ENCODE measurements at regions not wholly inside any gene's neighbourhood (a gene's known extent, or its start where the extent isn't known, plus 50 kb on each side); places are given as distances from the start of the nearest gene placed in this dataset.
A peak's percentile ranks its signal among the peaks of the same experiment; 100 is the strongest.

DNA sequence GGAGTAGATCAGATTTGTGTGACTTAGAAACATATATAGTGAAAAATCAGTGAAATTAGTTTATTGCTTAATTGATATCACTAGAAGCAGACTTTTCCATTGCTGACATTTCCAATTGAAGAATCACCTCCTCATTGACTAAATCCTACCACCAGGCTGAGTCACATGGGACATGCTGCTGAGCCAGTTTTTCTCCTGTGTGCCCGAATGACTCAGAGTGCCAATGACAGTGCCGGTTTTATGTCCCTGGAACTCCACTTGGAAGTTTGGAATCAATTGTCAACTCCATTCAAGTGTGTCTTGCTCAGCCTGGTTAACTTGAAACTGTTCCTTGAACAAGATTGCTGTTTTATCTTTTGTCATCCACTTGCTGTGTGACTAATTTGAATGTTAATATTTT, 316.1 kb upstream of the PRDM1 start:
- H3K36me3 ChIP-seq (ENCODE audit: control insufficient read depth, insufficient read depth, low read length) = no peaks in the 10 kb centered on the region
- no peak overlapping the region for H3K4me3 ChIP-seq (ENCODE audit: low read depth, low read length)
- no peaks in the 10 kb centered on the region for H3K27me3 ChIP-seq (ENCODE audit: control insufficient read depth, insufficient read depth, low read length)
- peak; percentile 55 for DNase-seq (ENCODE audit: low read depth)
- TF ChIP-seq, protein P1, sequence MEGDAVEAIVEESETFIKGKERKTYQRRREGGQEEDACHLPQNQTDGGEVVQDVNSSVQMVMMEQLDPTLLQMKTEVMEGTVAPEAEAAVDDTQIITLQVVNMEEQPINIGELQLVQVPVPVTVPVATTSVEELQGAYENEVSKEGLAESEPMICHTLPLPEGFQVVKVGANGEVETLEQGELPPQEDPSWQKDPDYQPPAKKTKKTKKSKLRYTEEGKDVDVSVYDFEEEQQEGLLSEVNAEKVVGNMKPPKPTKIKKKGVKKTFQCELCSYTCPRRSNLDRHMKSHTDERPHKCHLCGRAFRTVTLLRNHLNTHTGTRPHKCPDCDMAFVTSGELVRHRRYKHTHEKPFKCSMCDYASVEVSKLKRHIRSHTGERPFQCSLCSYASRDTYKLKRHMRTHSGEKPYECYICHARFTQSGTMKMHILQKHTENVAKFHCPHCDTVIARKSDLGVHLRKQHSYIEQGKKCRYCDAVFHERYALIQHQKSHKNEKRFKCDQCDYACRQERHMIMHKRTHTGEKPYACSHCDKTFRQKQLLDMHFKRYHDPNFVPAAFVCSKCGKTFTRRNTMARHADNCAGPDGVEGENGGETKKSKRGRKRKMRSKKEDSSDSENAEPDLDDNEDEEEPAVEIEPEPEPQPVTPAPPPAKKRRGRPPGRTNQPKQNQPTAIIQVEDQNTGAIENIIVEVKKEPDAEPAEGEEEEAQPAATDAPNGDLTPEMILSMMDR (IDR thresholded peaks at IDR 0.05; ENCODE audit: insufficient read depth, low read length, poor library complexity, severe bottlenecking) = no peak

DNA sequence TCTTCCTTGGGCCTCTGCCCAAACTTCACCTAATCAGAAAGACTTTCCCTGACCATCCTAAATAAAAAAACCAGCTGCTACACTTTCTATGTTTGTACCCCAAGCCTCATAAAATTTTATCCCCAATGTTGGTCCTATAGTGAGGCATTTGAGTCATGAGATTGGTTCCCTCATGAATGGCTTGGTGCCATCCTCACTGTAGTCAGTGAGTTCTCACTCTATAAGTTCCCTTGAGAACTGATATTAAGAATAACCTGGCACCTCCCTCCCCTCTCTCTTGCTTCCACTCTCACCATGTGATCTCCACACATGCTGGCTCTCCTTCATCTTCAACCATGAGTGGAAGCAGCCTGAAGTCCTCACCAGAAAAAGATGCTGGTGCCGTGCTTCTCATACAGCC, 316.9 kb upstream of the PRDM1 start:
- H3K27me3 ChIP-seq (ENCODE audit: control insufficient read depth, insufficient read depth, low read length) = no peaks in the 10 kb centered on the region
- no peak for DNase-seq (ENCODE audit: low read depth)
- TF ChIP-seq, protein P1 (IDR thresholded peaks at IDR 0.05; ENCODE audit: insufficient read depth, low read length, poor library complexity, severe bottlenecking) = no peak
- H3K36me3 ChIP-seq (ENCODE audit: control insufficient read depth, insufficient read depth, low read length) = no peaks in the 10 kb centered on the region
- no peak overlapping the region for H3K4me3 ChIP-seq (ENCODE audit: low read depth, low read length)

DNA sequence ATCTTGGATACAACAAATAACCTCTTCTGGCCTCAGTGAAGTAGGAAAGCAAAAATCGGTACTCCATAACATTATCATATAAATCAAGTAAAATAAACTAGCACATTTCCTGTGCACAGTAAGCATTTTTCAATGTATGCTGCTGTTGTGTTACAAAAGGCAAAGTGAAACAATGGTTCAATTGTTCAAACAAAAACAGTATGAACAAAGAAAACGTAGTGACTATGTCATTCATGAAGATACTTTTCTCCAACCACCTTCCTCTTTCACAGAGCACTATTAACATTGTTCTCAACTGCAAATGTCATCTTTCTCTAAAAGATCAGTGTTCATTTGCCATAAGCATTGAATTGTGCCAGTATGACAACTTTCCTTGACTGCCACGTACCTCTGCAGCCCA, 318.6 kb upstream of the PRDM1 start:
- no peak for DNase-seq (ENCODE audit: low read depth)
- H3K4me3 ChIP-seq (ENCODE audit: low read depth, low read length) = no peak overlapping the region
- H3K36me3 ChIP-seq (ENCODE audit: control insufficient read depth, insufficient read depth, low read length) = no peaks in the 10 kb centered on the region
- H3K27me3 ChIP-seq (ENCODE audit: control insufficient read depth, insufficient read depth, low read length) = no peaks in the 10 kb centered on the region
- TF ChIP-seq, protein P1 (IDR thresholded peaks at IDR 0.05; ENCODE audit: insufficient read depth, low read length, poor library complexity, severe bottlenecking) = no peak

DNA sequence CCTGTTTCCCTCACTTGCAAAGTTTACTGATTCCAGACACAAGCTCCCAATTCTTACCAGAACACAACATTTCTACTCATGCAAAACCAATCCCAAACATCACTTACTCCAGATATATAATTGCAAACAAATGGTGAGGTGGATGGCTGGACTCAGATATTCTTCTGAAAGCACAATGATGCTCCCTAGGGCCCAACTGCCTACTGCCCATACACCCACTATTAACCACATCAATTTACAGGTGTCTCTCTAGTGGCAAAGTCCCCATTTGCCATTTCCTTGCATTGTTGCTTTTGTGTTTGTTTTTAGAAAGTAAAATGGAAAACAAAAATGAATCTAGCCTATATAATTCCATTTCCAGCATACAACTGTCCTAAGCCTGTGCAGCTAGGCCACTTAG, 320.9 kb upstream of the PRDM1 start:
- Histone ChIP-seq H3K36me3 (ENCODE audit: control insufficient read depth, insufficient read depth, low read length) (no peaks in the 10 kb centered on the region), H3K27me3 (ENCODE audit: control insufficient read depth, insufficient read depth, low read length) (no peaks in the 10 kb centered on the region), H3K4me3 (ENCODE audit: low read depth, low read length) (no peak overlapping the region)
- DNase-seq (ENCODE audit: low read depth) = no peak
- TF ChIP-seq, protein P1 (IDR thresholded peaks at IDR 0.05; ENCODE audit: insufficient read depth, low read length, poor library complexity, severe bottlenecking) = no peak

DNA sequence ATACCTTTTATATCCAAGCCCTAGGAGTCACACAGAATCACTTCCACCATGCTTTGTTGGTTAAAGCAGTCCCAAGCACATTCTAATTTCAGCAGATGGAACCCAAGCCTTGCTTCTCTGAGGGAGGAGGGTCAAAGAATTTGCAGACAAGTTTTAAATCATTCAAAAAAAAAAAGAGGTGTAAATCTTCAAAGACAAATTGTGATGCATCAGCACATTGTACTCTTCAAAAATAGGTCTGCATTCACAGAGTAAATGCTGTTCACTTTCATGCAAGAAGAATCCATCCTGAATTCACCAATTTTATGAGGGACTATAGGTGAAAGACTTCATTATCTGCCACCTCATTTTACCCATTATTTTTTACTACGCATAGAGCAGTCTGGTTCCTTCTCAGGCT, 321.8 kb upstream of the PRDM1 start:
- H3K4me3 ChIP-seq (ENCODE audit: low read depth, low read length) = no peak overlapping the region
- H3K36me3 ChIP-seq (ENCODE audit: control insufficient read depth, insufficient read depth, low read length) = no peaks in the 10 kb centered on the region
- no peak for DNase-seq (ENCODE audit: low read depth)
- no peaks in the 10 kb centered on the region for H3K27me3 ChIP-seq (ENCODE audit: control insufficient read depth, insufficient read depth, low read length)
- TF ChIP-seq, protein P1 (IDR thresholded peaks at IDR 0.05; ENCODE audit: insufficient read depth, low read length, poor library complexity, severe bottlenecking) = no peak

DNA sequence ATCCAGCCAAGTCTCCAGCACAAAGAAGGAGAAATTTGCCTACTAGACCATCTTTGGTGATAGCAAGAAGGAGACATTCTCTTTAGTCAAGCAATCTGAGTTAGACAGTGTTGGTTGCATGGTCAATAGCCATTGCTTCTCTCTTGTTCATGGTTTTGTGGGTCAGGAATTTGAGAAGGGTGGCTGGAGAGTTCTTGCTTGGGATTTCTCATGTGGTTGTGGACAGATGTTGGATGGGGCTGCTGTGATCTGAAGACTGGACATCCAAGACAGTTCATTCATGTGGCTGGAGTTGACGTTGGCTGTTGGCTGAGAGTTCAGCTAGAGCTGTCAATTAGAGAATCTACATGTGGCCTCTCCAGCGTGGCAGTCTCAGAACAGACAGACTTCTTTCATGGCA, 322.3 kb upstream of the PRDM1 start:
- Histone ChIP-seq H3K36me3 (ENCODE audit: control insufficient read depth, insufficient read depth, low read length) (no peaks in the 10 kb centered on the region), H3K27me3 (ENCODE audit: control insufficient read depth, insufficient read depth, low read length) (no peaks in the 10 kb centered on the region), H3K4me3 (ENCODE audit: low read depth, low read length) (no peak overlapping the region)
- no peak for DNase-seq (ENCODE audit: low read depth)
- TF ChIP-seq, protein P1 (IDR thresholded peaks at IDR 0.05; ENCODE audit: insufficient read depth, low read length, poor library complexity, severe bottlenecking) = no peak
